HCT116 (cell line): ENCODE measurements at regions not wholly inside any gene's neighbourhood (a gene's known extent, or its start where the extent isn't known, plus 50 kb on each side); places are given as distances from the start of the nearest gene placed in this dataset.

ENCODE experiments used
- CEBPB ChIP-seq: IDR thresholded peaks from 2 replicates; pipeline ENCODE4 v1.6.1; 2012; ENCODE audit warnings: low read depth
- EGR1 ChIP-seq: IDR thresholded peaks from 2 replicates; pipeline ENCODE4 v1.6.1; 2012; ENCODE audit warnings: low read depth
- ELF1 ChIP-seq: IDR thresholded peaks from 2 replicates; pipeline ENCODE4 v1.6.1; 2012; ENCODE audit warnings: low read depth, borderline replicate concordance
- EZH2 ChIP-seq: fragments of 200-600 bp; sonication (generic); IDR thresholded peaks from 2 replicates; pipeline ENCODE4 v1.6.1; 2017; ENCODE audit warnings: antibody characterized with exemption, mixed run types
- JUND ChIP-seq: IDR thresholded peaks from 2 replicates; pipeline ENCODE4 v1.6.1; 2012
- SIN3A ChIP-seq: IDR thresholded peaks from 2 replicates; pipeline ENCODE4 v1.6.1; 2012; ENCODE audit warnings: low read depth
- TCF7L2 ChIP-seq: IDR thresholded peaks from 2 replicates; pipeline ENCODE4 v1.7.0; 2011; ENCODE audit warnings: borderline replicate concordance, inconsistent platforms; ENCODE audit not compliant: insufficient read depth, insufficient read length; ENCODE audit errors: extremely low read depth
- YY1 ChIP-seq: IDR thresholded peaks from 2 replicates; pipeline ENCODE4 v1.6.1; 2011; ENCODE audit warnings: low read length, low read depth, moderate library complexity, mild to moderate bottlenecking; ENCODE audit not compliant: insufficient replicate concordance; ENCODE audit errors: extremely low read depth
- ZNF274 ChIP-seq: fragments of 200-500 bp; sonication (Bioruptor generic); IDR thresholded peaks from 2 replicates; pipeline ENCODE4 v1.6.1; 2014; ENCODE audit warnings: mild to moderate bottlenecking, low read depth, low read length, inconsistent platforms
- TF ChIP-seq, protein P1 (sequence below), 3 experiments: fragments of 200-600 bp in 1 of 3; sonication (generic) in 1 of 3; IDR thresholded peaks in 2 of 3; conservative IDR thresholded peaks in 1 of 3; 2 replicates each; pipeline ENCODE4 v1.5.1; 2012 to 2017; ENCODE audit warnings: low read depth in 2 of 3, low read length in 2 of 3, antibody characterized with exemption in 1 of 3, borderline replicate concordance in 1 of 3, control low read depth in 1 of 3, mild to moderate bottlenecking in 1 of 3, mixed read lengths in 1 of 3, mixed run types in 1 of 3, moderate library complexity in 1 of 3; ENCODE audit not compliant: insufficient read depth in 1 of 3
- TF ChIP-seq, protein P2 (sequence below): IDR thresholded peaks from 2 replicates; pipeline ENCODE4 v1.6.1; 2012

DNA sequence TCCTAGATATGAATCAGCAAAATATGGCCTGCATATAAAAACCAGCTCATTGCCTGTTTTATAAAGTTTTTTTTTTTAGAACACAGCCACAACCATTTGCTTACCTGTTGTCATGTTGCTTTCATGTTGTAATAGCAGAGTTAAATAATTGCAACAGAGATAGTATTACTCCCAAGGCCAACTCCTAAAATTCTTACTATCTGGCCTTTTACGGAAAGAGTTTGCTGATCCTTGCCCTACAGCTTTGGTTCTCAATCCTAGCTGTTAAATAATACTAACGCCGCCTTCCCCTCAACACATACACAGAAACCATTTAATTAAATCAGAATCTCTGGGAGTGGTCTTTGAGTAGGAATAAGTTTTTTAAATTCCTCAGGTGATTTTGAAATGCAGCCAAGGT, 231.3 kb upstream of the TET2 start:
- TF ChIP-seq SIN3A (no peak), ZNF274 (no peak), EGR1 (no peak), ELF1 (no peak), EZH2 (no peak), JUND (no peak), CEBPB (no peak), YY1 (no peak), TCF7L2 (no peak)
- TF ChIP-seq, protein P1, sequence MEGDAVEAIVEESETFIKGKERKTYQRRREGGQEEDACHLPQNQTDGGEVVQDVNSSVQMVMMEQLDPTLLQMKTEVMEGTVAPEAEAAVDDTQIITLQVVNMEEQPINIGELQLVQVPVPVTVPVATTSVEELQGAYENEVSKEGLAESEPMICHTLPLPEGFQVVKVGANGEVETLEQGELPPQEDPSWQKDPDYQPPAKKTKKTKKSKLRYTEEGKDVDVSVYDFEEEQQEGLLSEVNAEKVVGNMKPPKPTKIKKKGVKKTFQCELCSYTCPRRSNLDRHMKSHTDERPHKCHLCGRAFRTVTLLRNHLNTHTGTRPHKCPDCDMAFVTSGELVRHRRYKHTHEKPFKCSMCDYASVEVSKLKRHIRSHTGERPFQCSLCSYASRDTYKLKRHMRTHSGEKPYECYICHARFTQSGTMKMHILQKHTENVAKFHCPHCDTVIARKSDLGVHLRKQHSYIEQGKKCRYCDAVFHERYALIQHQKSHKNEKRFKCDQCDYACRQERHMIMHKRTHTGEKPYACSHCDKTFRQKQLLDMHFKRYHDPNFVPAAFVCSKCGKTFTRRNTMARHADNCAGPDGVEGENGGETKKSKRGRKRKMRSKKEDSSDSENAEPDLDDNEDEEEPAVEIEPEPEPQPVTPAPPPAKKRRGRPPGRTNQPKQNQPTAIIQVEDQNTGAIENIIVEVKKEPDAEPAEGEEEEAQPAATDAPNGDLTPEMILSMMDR (IDR thresholded peaks at IDR 0.05 in 2 of 3, conservative IDR thresholded peaks at IDR 0.05 in 1 of 3; ENCODE audit: borderline replicate concordance in 1 of 3, insufficient read depth in 1 of 3, low read depth in 2 of 3, low read length in 2 of 3), result no peak
- TF ChIP-seq, protein P2, sequence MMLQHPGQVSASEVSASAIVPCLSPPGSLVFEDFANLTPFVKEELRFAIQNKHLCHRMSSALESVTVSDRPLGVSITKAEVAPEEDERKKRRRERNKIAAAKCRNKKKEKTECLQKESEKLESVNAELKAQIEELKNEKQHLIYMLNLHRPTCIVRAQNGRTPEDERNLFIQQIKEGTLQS, result no peak
